ENCODE measurements at regions not wholly inside any gene's neighbourhood (a gene's known extent, or its start where the extent isn't known, plus 50 kb on each side); places are given as distances from the start of the nearest gene placed in this dataset.

DNA sequence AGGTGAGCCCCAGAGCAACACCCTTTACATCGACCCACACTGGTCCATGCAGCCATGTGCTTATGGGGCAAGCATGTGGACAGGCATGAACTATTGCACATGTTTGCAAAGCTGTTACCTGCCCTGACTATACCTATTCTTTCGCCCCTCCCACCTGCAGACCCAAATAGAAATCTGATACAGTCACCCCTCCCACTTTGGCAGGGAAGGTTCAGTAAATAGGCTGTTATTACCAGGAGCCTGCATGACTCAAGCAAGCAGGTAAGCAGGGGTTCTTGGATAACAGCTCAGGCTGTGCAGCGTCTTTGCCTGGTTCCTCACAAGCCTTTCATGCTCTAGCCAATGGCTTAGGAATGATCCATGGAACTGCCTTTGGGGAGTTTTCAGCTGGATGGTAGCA lies 122.7 kb upstream of the DIPK2B start:
- CTCF ChIA-PET: interaction anchor here (0.6 kb wide), 1 partner anchor 1063 kb away, joined by 3 read pairs; no protein-coding TSS in a partner anchor
- Mint-ChIP-seq H3K4me1 (ENCODE audit: low read depth) (no peaks in the 10 kb centered on the region), H3K36me3 (ENCODE audit: low read depth) (no peaks in the 10 kb centered on the region), H3K27me3 (peaks cover 3% of the 10 kb centered on the region), H3K9me3 (no peaks in the 10 kb centered on the region), H3K4me3 (no peak overlapping the region), H3K27ac (no peak overlapping the region)
- intact Hi-C loops (cut with micrococcal nuclease): no loop called here
- DNase-seq (no peak), ATAC-seq (no peak)
- TF ChIP-seq, protein P1, sequence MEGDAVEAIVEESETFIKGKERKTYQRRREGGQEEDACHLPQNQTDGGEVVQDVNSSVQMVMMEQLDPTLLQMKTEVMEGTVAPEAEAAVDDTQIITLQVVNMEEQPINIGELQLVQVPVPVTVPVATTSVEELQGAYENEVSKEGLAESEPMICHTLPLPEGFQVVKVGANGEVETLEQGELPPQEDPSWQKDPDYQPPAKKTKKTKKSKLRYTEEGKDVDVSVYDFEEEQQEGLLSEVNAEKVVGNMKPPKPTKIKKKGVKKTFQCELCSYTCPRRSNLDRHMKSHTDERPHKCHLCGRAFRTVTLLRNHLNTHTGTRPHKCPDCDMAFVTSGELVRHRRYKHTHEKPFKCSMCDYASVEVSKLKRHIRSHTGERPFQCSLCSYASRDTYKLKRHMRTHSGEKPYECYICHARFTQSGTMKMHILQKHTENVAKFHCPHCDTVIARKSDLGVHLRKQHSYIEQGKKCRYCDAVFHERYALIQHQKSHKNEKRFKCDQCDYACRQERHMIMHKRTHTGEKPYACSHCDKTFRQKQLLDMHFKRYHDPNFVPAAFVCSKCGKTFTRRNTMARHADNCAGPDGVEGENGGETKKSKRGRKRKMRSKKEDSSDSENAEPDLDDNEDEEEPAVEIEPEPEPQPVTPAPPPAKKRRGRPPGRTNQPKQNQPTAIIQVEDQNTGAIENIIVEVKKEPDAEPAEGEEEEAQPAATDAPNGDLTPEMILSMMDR (IDR thresholded peaks at IDR 0.05): no peak
- POLR2A ChIA-PET: interaction anchor here (0.5 to 0.6 kb wide), 2 partner anchors 58 to 394 kb away, joined by 3 read pairs; no protein-coding TSS in a partner anchor

DNA sequence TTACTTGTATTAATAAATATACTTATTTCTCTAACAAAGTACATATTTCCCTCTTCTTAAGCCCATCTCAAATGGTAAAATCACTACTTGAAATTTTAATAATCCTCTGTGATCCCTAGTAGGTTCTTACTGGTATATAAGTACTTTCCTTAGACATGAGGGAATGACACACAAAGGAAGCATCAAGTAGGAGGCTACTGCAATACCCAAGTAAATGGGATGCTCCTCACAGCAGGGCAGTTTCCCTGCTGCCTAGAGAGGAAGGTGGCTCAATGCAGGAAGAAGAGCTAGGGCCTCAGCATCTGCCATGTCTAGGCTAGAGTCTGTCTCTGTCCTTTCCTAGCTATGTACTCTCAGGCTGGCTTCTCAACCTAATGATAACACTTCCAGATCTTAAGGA lies 122.1 kb upstream of the DIPK2B start:
- Mint-ChIP-seq H3K36me3 (ENCODE audit: low read depth) (no peaks in the 10 kb centered on the region), H3K4me3 (no peak overlapping the region), H3K9me3 (no peaks in the 10 kb centered on the region), H3K27ac (no peak overlapping the region), H3K4me1 (ENCODE audit: low read depth) (no peaks in the 10 kb centered on the region), H3K27me3 (peaks cover 5% of the 10 kb centered on the region)
- TF ChIP-seq, protein P1 (IDR thresholded peaks at IDR 0.05): no peak
- ATAC-seq (no peak), DNase-seq (no peak)
- ChIA-PET POLR2A (interaction anchor here (0.6 kb wide), 1 partner anchor 395 kb away, joined by 3 read pairs; no protein-coding TSS in a partner anchor), CTCF (interaction anchor here (0.6 to 1.4 kb wide), 2 partner anchors 1064 to 1085 kb away, joined by 3 to 5 read pairs; no protein-coding TSS in a partner anchor)
- intact Hi-C loops (cut with micrococcal nuclease): no loop called here

DNA sequence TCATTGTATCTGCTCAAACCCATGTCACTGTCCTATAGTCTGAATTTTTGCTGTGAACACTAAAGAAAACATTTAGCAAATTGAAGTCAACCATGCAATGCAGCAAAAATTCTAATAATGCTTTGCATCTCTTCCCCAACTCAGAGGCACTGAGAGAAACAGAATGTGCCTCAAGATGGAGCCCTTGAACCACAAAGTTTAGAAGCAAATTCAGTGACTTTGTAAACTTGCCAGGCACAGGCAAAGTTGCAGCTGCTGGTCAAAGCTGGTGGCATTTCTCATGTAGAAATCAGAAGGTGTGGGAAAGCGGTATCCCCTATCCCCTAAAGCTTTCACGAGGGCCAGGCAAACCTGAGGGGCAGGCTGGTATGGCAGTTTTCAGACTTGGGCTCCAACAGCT lies 121.7 kb upstream of the DIPK2B start:
- Mint-ChIP-seq H3K9me3 (no peaks in the 10 kb centered on the region), H3K4me1 (ENCODE audit: low read depth) (no peaks in the 10 kb centered on the region), H3K4me3 (no peak overlapping the region), H3K36me3 (ENCODE audit: low read depth) (no peaks in the 10 kb centered on the region), H3K27ac (no peak overlapping the region), H3K27me3 (peaks cover 5% of the 10 kb centered on the region)
- intact Hi-C loops (cut with micrococcal nuclease): no loop called here
- DNase-seq (peak; percentile 23), ATAC-seq (no peak)
- ChIA-PET POLR2A (no interaction called here), CTCF (interaction anchor here (1.4 kb wide), 1 partner anchor 1086 kb away, joined by 5 read pairs; no protein-coding TSS in a partner anchor)
- TF ChIP-seq, protein P1 (IDR thresholded peaks at IDR 0.05): no peak

DNA sequence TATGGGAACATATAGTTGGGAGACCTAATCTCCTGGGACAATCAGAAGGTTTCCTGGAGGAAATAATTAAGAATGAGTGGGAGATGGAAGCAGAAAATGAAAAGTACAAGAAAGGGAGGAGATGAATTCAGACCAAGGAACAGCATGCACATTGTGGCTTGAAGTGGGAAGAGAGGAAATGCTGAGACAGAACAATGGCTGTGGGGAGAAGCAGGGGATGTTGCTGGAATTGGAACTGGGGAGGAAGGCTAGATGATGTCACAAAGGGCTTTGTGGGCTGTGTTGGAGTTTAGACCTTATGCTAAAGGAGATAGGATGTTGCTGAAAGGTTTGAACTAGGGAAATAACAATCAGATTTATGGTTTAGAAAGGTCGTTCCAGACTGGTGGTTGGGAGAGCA lies 119.5 kb upstream of the DIPK2B start:
- Mint-ChIP-seq H3K36me3 (ENCODE audit: low read depth) (no peaks in the 10 kb centered on the region), H3K27me3 (peaks cover 6% of the 10 kb centered on the region), H3K4me3 (no peak overlapping the region), H3K27ac (no peak overlapping the region), H3K4me1 (ENCODE audit: low read depth) (no peaks in the 10 kb centered on the region), H3K9me3 (no peaks in the 10 kb centered on the region)
- POLR2A ChIA-PET: no interaction called here
- intact Hi-C loops (cut with micrococcal nuclease): no loop called here
- no peak for DNase-seq
- CTCF ChIA-PET: no interaction called here
- TF ChIP-seq, protein P1 (IDR thresholded peaks at IDR 0.05): no peak
- ATAC-seq: no peak

DNA sequence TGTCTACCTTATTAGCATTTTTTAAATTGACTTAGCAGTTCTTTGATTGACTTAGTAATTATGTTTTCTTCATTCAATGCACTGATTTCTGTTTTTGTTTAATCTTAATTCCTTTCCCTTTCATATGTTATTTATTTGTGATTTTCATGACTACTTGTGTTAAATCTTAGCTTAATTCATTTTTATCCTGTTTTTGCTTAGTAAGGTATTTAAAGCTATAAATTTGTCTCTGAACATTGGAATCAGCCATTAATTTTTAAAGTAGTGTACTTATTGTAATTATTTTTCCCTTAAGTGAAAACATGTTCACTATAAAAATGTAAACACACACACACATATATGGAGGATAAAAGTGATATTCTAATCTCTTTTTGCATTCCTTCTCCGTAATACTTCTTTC lies 109.1 kb upstream of the DIPK2B start:
- DNase-seq: no peak
- no peak overlapping the region for H3K4me3 Mint-ChIP-seq
- intact Hi-C loops (cut with micrococcal nuclease): no loop called here
- no peak overlapping the region for H3K27ac Mint-ChIP-seq
- no peaks in the 10 kb centered on the region for H3K9me3 Mint-ChIP-seq
- no peaks in the 10 kb centered on the region for H3K4me1 Mint-ChIP-seq (ENCODE audit: low read depth)
- no peaks in the 10 kb centered on the region for H3K27me3 Mint-ChIP-seq
- TF ChIP-seq, protein P1 (IDR thresholded peaks at IDR 0.05): no peak
- no peak for ATAC-seq
- ChIA-PET CTCF (no interaction called here), POLR2A (no interaction called here)
- no peaks in the 10 kb centered on the region for H3K36me3 Mint-ChIP-seq (ENCODE audit: low read depth)
